Coronary artery (tissue), 2 donors: ENCODE measurements at regions not wholly inside any gene's neighbourhood (a gene's known extent, or its start where the extent isn't known, plus 50 kb on each side); places are given as distances from the start of the nearest gene placed in this dataset.

Experiments used
- DNase-seq: peaks from one replicate; pipeline ENCODE4 v3.0.0-alpha.2; 2017; ENCODE audit warnings: low spot score
- H3K27ac ChIP-seq, 2 donors: fragments of 200-600 bp; sonication (generic); one replicate each; pipeline ENCODE4 v1.5.1; 2016 to 2019
- H3K4me3 ChIP-seq: fragments of 200-600 bp; sonication (generic); 2 replicates; pipeline ENCODE4 v1.5.1; 2016; ENCODE audit warnings: mild to moderate bottlenecking, moderate library complexity
- CTCF ChIP-seq: fragments of 200-600 bp; sonication (generic); IDR thresholded peaks from one replicate; pipeline ENCODE4 v1.5.1; 2019; ENCODE audit warnings: antibody characterized with exemption

GRCh38 chr11:92477686-92478085, 253.1 kb downstream of the FAT3 start:
- H3K4me3 ChIP-seq = no peak overlapping the region
- H3K27ac ChIP-seq = no peak overlapping the region
- no peak for DNase-seq
- TF ChIP-seq CTCF = no peak

- TF ChIP-seq CTCF = no peak
- DNase-seq = no peak
- Histone ChIP-seq H3K27ac (no peak overlapping the region), H3K4me3 (no peak overlapping the region)
Measured at GRCh38 chr11:92480499-92480898, 255.9 kb downstream of the FAT3 start.

- Histone ChIP-seq H3K4me3 (no peak overlapping the region), H3K27ac (no peak overlapping the region)
- TF ChIP-seq CTCF = no peak
- no peak for DNase-seq
Measured at GRCh38 chr11:92482492-92483060, 258.0 kb downstream of the FAT3 start.

GRCh38 chr11:92484570-92484969, 260.0 kb downstream of the FAT3 start:
- no peak overlapping the region for H3K4me3 ChIP-seq
- no peak for TF ChIP-seq CTCF
- DNase-seq = no peak

GRCh38 chr11:92489826-92490399, 265.3 kb downstream of the FAT3 start:
- Histone ChIP-seq H3K4me3 (no peak overlapping the region), H3K27ac (no peak overlapping the region)
- TF ChIP-seq CTCF = no peak
- no peak for DNase-seq

More at GRCh38 chr11:92484570-92484969, 260.0 kb downstream of the FAT3 start:
- H3K27ac ChIP-seq = no peak overlapping the region

- DNase-seq = no peak
- Histone ChIP-seq H3K27ac (no peak overlapping the region), H3K4me3 (no peak overlapping the region)
- TF ChIP-seq CTCF = no peak
Measured at GRCh38 chr11:92492372-92492771, 267.8 kb downstream of the FAT3 start.

- H3K27ac ChIP-seq = no peak overlapping the region
- TF ChIP-seq CTCF = no peak
- no peak for DNase-seq
- no peak overlapping the region for H3K4me3 ChIP-seq
Measured at GRCh38 chr11:92495107-92495793, 270.6 kb downstream of the FAT3 start.
